WTC11 (cell line): ENCODE measurements at regions not wholly inside any gene's neighbourhood (a gene's known extent, or its start where the extent isn't known, plus 50 kb on each side); places are given as distances from the start of the nearest gene placed in this dataset.

Experiments
- ATAC-seq: fragments of 200-7000 bp; cut with Tn5 transposase; 2 replicates; pipeline ENCODE4 v1.10.0; 2021; ENCODE audit warnings: mild to moderate bottlenecking, moderate library complexity
- CTCF ChIA-PET: fragments of 300-600 bp; sonication (Branson Sonifier 250); formaldehyde crosslinking; loops from one replicate; lab custom pipeline; 2021; ENCODE audit warnings: antibody characterized with exemption; lab: Charles Lee
- POLR2A ChIA-PET: fragments of 350-600 bp; sonication (Branson Sonifier 250); formaldehyde crosslinking; loops from one replicate; lab custom pipeline; 2021; ENCODE audit warnings: antibody characterized with exemption; lab: Charles Lee
- DNase-seq: peaks from one replicate; pipeline ENCODE4 v3.0.0; 2021; ENCODE audit warnings: low spot score
- H3K27ac Mint-ChIP-seq: 2 replicates; pipeline ENCODE4 v1.8.0; 2021; ENCODE audit warnings: mixed read lengths
- H3K27me3 Mint-ChIP-seq: 2 replicates; pipeline ENCODE4 v1.8.0; 2021; ENCODE audit warnings: low read depth, mild to moderate bottlenecking, moderate library complexity, mixed read lengths
- H3K36me3 Mint-ChIP-seq: 2 replicates; pipeline ENCODE4 v1.8.0; 2021; ENCODE audit warnings: mixed read lengths
- H3K4me1 Mint-ChIP-seq: 2 replicates; pipeline ENCODE4 v1.8.0; 2022; ENCODE audit warnings: mixed read lengths
- H3K4me3 Mint-ChIP-seq: 2 replicates; pipeline ENCODE4 v1.8.0; 2021; ENCODE audit warnings: mild to moderate bottlenecking, moderate library complexity, mixed read lengths
- H3K9me3 Mint-ChIP-seq: 2 replicates; pipeline ENCODE4 v1.8.0; 2021; ENCODE audit warnings: mixed read lengths
- ATF1 ChIP-seq: sonication (generic); formaldehyde crosslinking; IDR thresholded peaks from 2 replicates; pipeline ENCODE4 v1.8.1; 2023; ENCODE audit warnings: mild to moderate bottlenecking, moderate library complexity, missing genetic modification reagents
- ELF4 ChIP-seq: sonication (generic); formaldehyde crosslinking; IDR thresholded peaks from 2 replicates; pipeline ENCODE4 v1.8.1; 2022; ENCODE audit warnings: low read depth, mild to moderate bottlenecking, moderate library complexity, missing genetic modification reagents
- ESRRA ChIP-seq: sonication (generic); formaldehyde crosslinking; IDR thresholded peaks from 2 replicates; pipeline ENCODE4 v1.8.1; 2022; ENCODE audit warnings: mild to moderate bottlenecking, missing genetic modification reagents, borderline replicate concordance
- FOXK1 ChIP-seq: sonication (generic); formaldehyde crosslinking; IDR thresholded peaks from 2 replicates; pipeline ENCODE4 v1.8.0; 2022; ENCODE audit warnings: mild to moderate bottlenecking, moderate library complexity, missing genetic modification reagents
- RELA ChIP-seq: sonication (generic); formaldehyde crosslinking; IDR thresholded peaks from 2 replicates; pipeline ENCODE4 v1.8.1; 2022; ENCODE audit warnings: missing genetic modification reagents, mild to moderate bottlenecking, borderline replicate concordance
- TP53 ChIP-seq: sonication (generic); formaldehyde crosslinking; IDR thresholded peaks from 2 replicates; pipeline ENCODE4 v1.8.1; 2023; ENCODE audit warnings: mild to moderate bottlenecking, missing genetic modification reagents
- ZNF232 ChIP-seq: sonication (generic); formaldehyde crosslinking; IDR thresholded peaks from 2 replicates; pipeline ENCODE4 v1.8.0; 2022; ENCODE audit warnings: mild to moderate bottlenecking, missing genetic modification reagents
- ZNF317 ChIP-seq: sonication (generic); formaldehyde crosslinking; IDR thresholded peaks from 2 replicates; pipeline ENCODE4 v1.8.1; 2023; ENCODE audit warnings: low read depth, mild to moderate bottlenecking, moderate library complexity, missing genetic modification reagents, borderline replicate concordance
- ZNF423 ChIP-seq: fragments of 250-450 bp; sonication (Bioruptor Pico); IDR thresholded peaks from 2 replicates; pipeline ENCODE4 v2.1.2; 2022; ENCODE audit warnings: mild to moderate bottlenecking, moderate library complexity
- ZNF671 ChIP-seq: fragments of 250-450 bp; sonication (Bioruptor Pico); IDR thresholded peaks from 2 replicates; pipeline ENCODE4 v1.8.0; 2021; ENCODE audit warnings: mild to moderate bottlenecking
- TF ChIP-seq, protein P1 (sequence below): fragments of 250-450 bp; sonication (Bioruptor Pico); IDR thresholded peaks from 2 replicates; pipeline ENCODE4 v1.9.0; 2021; ENCODE audit warnings: mild to moderate bottlenecking, borderline replicate concordance
- TF ChIP-seq, protein P2 (sequence below): sonication (generic); formaldehyde crosslinking; IDR thresholded peaks from 2 replicates; pipeline ENCODE4 v1.8.0; 2022; ENCODE audit warnings: mild to moderate bottlenecking, missing genetic modification reagents
- TF ChIP-seq, protein P3 (sequence below): fragments of 200-600 bp; IDR thresholded peaks from 2 replicates; pipeline ENCODE4 v1.8.0; 2022; ENCODE audit warnings: antibody characterized with exemption
- TF ChIP-seq, protein P4 (sequence below): fragments of 250-450 bp; sonication (Bioruptor Pico); IDR thresholded peaks from 2 replicates; pipeline ENCODE4 v1.9.0; 2021; ENCODE audit warnings: mild to moderate bottlenecking
- TF ChIP-seq, protein P5 (sequence below): sonication (generic); formaldehyde crosslinking; IDR thresholded peaks from 2 replicates; pipeline ENCODE4 v1.8.0; 2022; ENCODE audit warnings: mild to moderate bottlenecking, missing genetic modification reagents
- TF ChIP-seq, protein P6 (sequence below): fragments of 250-450 bp; sonication (Bioruptor Pico); conservative IDR thresholded peaks from 2 replicates; pipeline ENCODE4 v1.9.0; 2021; ENCODE audit warnings: mild to moderate bottlenecking
- TF ChIP-seq, protein P7 (sequence below): sonication (generic); formaldehyde crosslinking; IDR thresholded peaks from 2 replicates; pipeline ENCODE4 v1.8.1; 2023; ENCODE audit warnings: mild to moderate bottlenecking, moderate library complexity, missing genetic modification reagents

DNA sequence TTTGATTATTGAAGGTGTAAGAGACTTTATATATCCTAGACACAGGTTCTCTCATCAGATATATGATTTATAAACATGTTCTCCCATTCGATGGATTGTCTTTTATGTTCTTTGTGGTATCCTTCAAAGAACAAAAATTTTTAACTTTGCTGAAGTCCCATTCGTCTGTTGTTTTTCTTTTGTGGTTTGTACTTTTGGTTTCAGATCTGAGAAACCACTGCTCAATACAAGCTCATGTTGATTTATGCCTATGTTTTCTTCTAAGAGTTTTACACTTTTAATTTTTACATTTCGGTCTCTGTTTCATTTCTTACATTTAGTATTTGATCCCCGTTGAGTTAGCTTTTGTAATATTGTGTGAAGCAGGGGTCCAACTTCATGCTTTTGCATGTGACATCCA lies 103.3 kb upstream of the SPRED1 start (continued):
- TF ChIP-seq, protein P1, sequence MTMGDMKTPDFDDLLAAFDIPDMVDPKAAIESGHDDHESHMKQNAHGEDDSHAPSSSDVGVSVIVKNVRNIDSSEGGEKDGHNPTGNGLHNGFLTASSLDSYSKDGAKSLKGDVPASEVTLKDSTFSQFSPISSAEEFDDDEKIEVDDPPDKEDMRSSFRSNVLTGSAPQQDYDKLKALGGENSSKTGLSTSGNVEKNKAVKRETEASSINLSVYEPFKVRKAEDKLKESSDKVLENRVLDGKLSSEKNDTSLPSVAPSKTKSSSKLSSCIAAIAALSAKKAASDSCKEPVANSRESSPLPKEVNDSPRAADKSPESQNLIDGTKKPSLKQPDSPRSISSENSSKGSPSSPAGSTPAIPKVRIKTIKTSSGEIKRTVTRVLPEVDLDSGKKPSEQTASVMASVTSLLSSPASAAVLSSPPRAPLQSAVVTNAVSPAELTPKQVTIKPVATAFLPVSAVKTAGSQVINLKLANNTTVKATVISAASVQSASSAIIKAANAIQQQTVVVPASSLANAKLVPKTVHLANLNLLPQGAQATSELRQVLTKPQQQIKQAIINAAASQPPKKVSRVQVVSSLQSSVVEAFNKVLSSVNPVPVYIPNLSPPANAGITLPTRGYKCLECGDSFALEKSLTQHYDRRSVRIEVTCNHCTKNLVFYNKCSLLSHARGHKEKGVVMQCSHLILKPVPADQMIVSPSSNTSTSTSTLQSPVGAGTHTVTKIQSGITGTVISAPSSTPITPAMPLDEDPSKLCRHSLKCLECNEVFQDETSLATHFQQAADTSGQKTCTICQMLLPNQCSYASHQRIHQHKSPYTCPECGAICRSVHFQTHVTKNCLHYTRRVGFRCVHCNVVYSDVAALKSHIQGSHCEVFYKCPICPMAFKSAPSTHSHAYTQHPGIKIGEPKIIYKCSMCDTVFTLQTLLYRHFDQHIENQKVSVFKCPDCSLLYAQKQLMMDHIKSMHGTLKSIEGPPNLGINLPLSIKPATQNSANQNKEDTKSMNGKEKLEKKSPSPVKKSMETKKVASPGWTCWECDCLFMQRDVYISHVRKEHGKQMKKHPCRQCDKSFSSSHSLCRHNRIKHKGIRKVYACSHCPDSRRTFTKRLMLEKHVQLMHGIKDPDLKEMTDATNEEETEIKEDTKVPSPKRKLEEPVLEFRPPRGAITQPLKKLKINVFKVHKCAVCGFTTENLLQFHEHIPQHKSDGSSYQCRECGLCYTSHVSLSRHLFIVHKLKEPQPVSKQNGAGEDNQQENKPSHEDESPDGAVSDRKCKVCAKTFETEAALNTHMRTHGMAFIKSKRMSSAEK: no peak
- no peak for TF ChIP-seq ESRRA
- TF ChIP-seq FOXK1 (CRISPR knock-in tag): no peak
- TF ChIP-seq ZNF232 (CRISPR knock-in tag): no peak
- no peak for TF ChIP-seq ZNF317 (CRISPR knock-in tag)
- TF ChIP-seq TP53: no peak

DNA sequence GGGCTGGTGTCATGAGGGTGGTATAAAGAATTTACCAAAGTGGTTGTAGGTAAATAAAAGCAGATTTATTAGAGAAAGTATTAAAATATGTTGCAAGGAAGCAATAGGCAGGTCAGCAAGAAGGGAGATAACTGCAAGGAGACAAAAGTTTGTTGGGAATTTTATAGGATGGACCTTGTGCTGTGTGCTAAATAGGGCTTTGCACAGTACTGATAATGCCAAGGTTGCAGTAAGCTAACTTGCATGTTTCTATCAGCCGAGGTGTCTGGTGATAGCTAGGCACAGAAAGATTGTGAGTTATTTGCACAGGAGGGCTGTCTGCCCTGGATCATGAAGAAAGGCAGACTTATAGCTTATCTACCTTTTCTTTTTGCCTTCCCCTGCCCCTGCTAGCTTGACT lies 102.5 kb upstream of the SPRED1 start:
- POLR2A ChIA-PET: no interaction called here
- Mint-ChIP-seq H3K4me3 (no peak overlapping the region), H3K9me3 (peaks cover 27% of the 10 kb centered on the region), H3K27me3 (no peaks in the 10 kb centered on the region), H3K36me3 (peaks cover 12% of the 10 kb centered on the region), H3K4me1 (peaks cover 6% of the 10 kb centered on the region), H3K27ac (no peak overlapping the region)
- DNase-seq (no peak), ATAC-seq (no peak)
- CTCF ChIA-PET: no interaction called here
- no peak for TF ChIP-seq ELF4 (CRISPR knock-in tag)
- TF ChIP-seq, protein P2, sequence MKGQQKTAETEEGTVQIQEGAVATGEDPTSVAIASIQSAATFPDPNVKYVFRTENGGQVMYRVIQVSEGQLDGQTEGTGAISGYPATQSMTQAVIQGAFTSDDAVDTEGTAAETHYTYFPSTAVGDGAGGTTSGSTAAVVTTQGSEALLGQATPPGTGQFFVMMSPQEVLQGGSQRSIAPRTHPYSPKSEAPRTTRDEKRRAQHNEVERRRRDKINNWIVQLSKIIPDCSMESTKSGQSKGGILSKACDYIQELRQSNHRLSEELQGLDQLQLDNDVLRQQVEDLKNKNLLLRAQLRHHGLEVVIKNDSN (CRISPR knock-in tag): no peak
- TF ChIP-seq ATF1: no peak
- no peak for TF ChIP-seq RELA (CRISPR knock-in tag)
- TF ChIP-seq, protein P3, sequence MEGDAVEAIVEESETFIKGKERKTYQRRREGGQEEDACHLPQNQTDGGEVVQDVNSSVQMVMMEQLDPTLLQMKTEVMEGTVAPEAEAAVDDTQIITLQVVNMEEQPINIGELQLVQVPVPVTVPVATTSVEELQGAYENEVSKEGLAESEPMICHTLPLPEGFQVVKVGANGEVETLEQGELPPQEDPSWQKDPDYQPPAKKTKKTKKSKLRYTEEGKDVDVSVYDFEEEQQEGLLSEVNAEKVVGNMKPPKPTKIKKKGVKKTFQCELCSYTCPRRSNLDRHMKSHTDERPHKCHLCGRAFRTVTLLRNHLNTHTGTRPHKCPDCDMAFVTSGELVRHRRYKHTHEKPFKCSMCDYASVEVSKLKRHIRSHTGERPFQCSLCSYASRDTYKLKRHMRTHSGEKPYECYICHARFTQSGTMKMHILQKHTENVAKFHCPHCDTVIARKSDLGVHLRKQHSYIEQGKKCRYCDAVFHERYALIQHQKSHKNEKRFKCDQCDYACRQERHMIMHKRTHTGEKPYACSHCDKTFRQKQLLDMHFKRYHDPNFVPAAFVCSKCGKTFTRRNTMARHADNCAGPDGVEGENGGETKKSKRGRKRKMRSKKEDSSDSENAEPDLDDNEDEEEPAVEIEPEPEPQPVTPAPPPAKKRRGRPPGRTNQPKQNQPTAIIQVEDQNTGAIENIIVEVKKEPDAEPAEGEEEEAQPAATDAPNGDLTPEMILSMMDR: no peak
- TF ChIP-seq, protein P4, sequence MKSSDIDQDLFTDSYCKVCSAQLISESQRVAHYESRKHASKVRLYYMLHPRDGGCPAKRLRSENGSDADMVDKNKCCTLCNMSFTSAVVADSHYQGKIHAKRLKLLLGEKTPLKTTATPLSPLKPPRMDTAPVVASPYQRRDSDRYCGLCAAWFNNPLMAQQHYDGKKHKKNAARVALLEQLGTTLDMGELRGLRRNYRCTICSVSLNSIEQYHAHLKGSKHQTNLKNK (CRISPR knock-in tag): no peak
- TF ChIP-seq, protein P5, sequence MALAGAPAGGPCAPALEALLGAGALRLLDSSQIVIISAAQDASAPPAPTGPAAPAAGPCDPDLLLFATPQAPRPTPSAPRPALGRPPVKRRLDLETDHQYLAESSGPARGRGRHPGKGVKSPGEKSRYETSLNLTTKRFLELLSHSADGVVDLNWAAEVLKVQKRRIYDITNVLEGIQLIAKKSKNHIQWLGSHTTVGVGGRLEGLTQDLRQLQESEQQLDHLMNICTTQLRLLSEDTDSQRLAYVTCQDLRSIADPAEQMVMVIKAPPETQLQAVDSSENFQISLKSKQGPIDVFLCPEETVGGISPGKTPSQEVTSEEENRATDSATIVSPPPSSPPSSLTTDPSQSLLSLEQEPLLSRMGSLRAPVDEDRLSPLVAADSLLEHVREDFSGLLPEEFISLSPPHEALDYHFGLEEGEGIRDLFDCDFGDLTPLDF (CRISPR knock-in tag): no peak

DNA sequence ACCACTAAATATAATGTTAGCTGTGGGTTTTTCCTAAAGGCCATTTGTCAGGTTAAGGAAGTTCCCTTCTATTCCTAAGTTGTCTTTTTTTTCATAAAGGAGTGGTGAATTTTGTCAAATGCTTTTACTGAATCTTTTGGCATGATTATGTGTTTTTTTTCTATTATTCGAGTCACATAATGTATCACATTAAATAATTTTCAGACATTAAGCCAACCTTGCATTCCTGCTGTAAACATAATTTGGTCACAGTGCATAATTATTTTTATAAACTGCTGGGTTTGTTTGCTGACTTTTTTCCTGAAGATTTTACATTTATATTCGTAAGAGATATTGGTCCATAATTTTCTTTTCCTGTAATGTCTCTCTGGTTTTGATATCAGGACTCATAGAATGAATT lies 101.8 kb upstream of the SPRED1 start:
- Mint-ChIP-seq H3K27ac (no peak overlapping the region), H3K36me3 (peaks cover 12% of the 10 kb centered on the region), H3K4me1 (peaks cover 1% of the 10 kb centered on the region; the same call in 1 of the 2 replicates), H3K27me3 (no peaks in the 10 kb centered on the region), H3K4me3 (no peak overlapping the region)
- ATAC-seq: no peak
- POLR2A ChIA-PET: interaction anchor here (0.6 kb wide), 1 partner anchor 100 kb away, joined by 3 read pairs; no protein-coding TSS in a partner anchor
- CTCF ChIA-PET: no interaction called here
- no peak for DNase-seq
- TF ChIP-seq RELA (CRISPR knock-in tag) (no peak), ZNF232 (CRISPR knock-in tag) (no peak), ZNF671 (CRISPR knock-in tag) (no peak), ATF1 (no peak), ZNF423 (no peak)
- TF ChIP-seq, protein P6, sequence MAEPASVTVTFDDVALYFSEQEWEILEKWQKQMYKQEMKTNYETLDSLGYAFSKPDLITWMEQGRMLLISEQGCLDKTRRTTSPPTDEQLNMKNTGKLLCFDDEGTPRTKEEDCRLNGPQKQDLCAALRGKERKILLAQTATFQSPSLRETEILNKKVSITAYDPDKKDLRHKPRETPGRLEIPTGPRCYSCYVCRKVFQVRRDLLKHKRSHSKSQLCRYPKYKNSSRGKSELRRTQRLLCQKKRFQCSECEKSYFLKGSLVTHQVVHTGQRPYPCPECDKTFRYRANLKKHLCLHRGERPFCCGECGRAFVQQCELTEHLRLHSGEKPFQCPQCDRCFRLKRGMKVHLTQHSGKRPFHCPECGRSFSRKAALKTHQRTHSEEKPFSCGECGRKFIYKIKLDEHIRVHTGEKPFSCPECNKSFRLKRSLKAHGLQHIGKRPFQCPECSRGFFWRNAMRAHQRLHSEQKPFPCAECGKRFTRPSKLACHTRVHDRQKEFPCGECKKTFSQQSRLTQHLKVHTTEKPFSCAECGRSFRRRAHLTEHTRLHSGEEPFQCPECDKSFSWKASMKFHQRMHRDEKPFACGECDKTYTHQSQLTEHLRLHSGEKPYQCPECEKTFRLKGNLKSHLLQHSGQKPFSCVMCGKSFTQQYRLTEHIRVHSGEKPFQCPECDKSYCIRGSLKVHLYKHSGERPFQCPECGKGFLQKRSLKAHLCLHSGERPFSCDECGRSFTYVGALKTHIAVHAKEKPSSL: no peak
- TF ChIP-seq, protein P7, sequence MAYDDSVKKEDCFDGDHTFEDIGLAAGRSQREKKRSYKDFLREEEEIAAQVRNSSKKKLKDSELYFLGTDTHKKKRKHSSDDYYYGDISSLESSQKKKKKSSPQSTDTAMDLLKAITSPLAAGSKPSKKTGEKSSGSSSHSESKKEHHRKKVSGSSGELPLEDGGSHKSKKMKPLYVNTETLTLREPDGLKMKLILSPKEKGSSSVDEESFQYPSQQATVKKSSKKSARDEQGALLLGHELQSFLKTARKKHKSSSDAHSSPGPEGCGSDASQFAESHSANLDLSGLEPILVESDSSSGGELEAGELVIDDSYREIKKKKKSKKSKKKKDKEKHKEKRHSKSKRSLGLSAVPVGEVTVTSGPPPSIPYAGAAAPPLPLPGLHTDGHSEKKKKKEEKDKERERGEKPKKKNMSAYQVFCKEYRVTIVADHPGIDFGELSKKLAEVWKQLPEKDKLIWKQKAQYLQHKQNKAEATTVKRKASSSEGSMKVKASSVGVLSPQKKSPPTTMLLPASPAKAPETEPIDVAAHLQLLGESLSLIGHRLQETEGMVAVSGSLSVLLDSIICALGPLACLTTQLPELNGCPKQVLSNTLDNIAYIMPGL (CRISPR knock-in tag): no peak
- TF ChIP-seq, all 79 proteins: peak for 0
- peaks cover 29% of the 10 kb centered on the region for H3K9me3 Mint-ChIP-seq
